Peyer's patch (tissue), 4 donors: ENCODE measurements at regions not wholly inside any gene's neighbourhood (a gene's known extent, or its start where the extent isn't known, plus 50 kb on each side); places are given as distances from the start of the nearest gene placed in this dataset.

Source experiments
- CTCF ChIP-seq, 6 experiments: fragments of 450-650 bp in 4 of 6; fragments of 200-600 bp in 2 of 6; sonication (generic) in 1 of 6; IDR thresholded peaks; one replicate each; pipeline ENCODE4 v1.5.1; 2017 to 2019; ENCODE audit warnings: antibody characterized with exemption in 6 of 6, mild to moderate bottlenecking in 3 of 6, moderate library complexity in 1 of 6
- POLR2A ChIP-seq, 2 donors: fragments of 450-650 bp; IDR thresholded peaks; one replicate each; pipeline ENCODE4 v1.5.1; 2017; ENCODE audit warnings: antibody characterized with exemption in 2 of 2, mild to moderate bottlenecking in 2 of 2, moderate library complexity in 2 of 2

- TF ChIP-seq CTCF (IDR thresholded peaks at IDR 0.05) (no peak), POLR2A (IDR thresholded peaks at IDR 0.05) (no peak)
Measured at GRCh38 chr10:59027975-59028655, 148.3 kb upstream of the PHYHIPL start.
